Endothelial cell (in vitro differentiated cells): ENCODE measurements at regions not wholly inside any gene's neighbourhood (a gene's known extent, or its start where the extent isn't known, plus 50 kb on each side); places are given as distances from the start of the nearest gene placed in this dataset.
A peak's percentile ranks its signal among the peaks of the same experiment; 100 is the strongest.

ENCODE experiments used
- DNase-seq: peaks from one replicate; pipeline ENCODE4 v3.0.0; 2021; ENCODE audit warnings: low spot score
- H3K27ac Mint-ChIP-seq: one replicate; pipeline ENCODE4 v1.8.0; 2021; ENCODE audit warnings: mixed read lengths, inconsistent platforms; ENCODE audit not compliant: unreplicated experiment
- H3K27me3 Mint-ChIP-seq: one replicate; pipeline ENCODE4 v1.8.0; 2021; ENCODE audit warnings: mild to moderate bottlenecking, moderate library complexity, mixed read lengths, inconsistent platforms; ENCODE audit not compliant: unreplicated experiment
- H3K36me3 Mint-ChIP-seq: one replicate; pipeline ENCODE4 v1.8.0; 2021; ENCODE audit warnings: mild to moderate bottlenecking, low read depth, mixed read lengths, inconsistent platforms; ENCODE audit not compliant: unreplicated experiment
- H3K4me1 Mint-ChIP-seq: one replicate; pipeline ENCODE4 v1.8.0; 2021; ENCODE audit warnings: mild to moderate bottlenecking, mixed read lengths, inconsistent platforms; ENCODE audit not compliant: unreplicated experiment
- H3K4me3 Mint-ChIP-seq: one replicate; pipeline ENCODE4 v1.8.0; 2021; ENCODE audit warnings: mild to moderate bottlenecking, mixed read lengths, inconsistent platforms; ENCODE audit not compliant: unreplicated experiment
- H3K9me3 Mint-ChIP-seq: one replicate; pipeline ENCODE4 v1.8.0; 2021; ENCODE audit warnings: mixed read lengths, inconsistent platforms; ENCODE audit not compliant: unreplicated experiment
- CTCF ChIP-seq: fragments of 200-600 bp; sonication (generic); IDR thresholded peaks from one replicate; pipeline ENCODE4 v1.5.0; 2021; ENCODE audit warnings: antibody characterized with exemption; ENCODE audit not compliant: unreplicated experiment

GRCh38 chr4:152150214-152150613 is 385.7 kb downstream of the FBXW7 start:
- Mint-ChIP-seq H3K27ac (no peak overlapping the region), H3K4me3 (no peak overlapping the region), H3K9me3 (peaks cover 7% of the 10 kb centered on the region), H3K27me3 (no peaks in the 10 kb centered on the region), H3K4me1 (peaks cover 5% of the 10 kb centered on the region), H3K36me3 (peaks cover 8% of the 10 kb centered on the region)
- no peak for TF ChIP-seq CTCF
- no peak for DNase-seq

DNA sequence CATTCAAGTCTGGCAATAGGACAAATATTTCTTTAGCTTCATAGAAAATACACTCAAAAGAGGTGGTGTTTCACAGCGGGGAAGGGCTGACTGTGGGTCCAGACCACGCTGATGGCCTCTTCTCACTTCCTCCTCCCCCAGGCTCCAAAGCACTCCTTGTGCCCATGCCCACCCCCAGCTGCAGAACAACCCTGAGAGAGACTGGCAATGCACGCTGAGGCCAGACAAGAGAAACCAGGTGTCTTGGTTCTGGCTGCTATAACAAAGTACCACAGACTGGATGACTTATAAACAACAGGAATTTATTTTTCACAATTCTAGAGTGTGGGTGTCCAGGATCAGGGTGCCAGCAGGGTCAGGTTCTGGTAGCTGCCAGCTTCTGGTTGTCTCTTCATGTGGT is 386.1 kb downstream of the FBXW7 start:
- Mint-ChIP-seq H3K4me1 (peaks cover 5% of the 10 kb centered on the region), H3K36me3 (peaks cover 8% of the 10 kb centered on the region), H3K4me3 (no peak overlapping the region), H3K27me3 (peaks cover 1% of the 10 kb centered on the region), H3K27ac (no peak overlapping the region), H3K9me3 (peaks cover 10% of the 10 kb centered on the region)
- TF ChIP-seq CTCF: no peak
- no peak for DNase-seq

GRCh38 chr4:152148057-152148456 is 387.2 kb upstream of the GATB start:
- H3K27ac Mint-ChIP-seq: no peak overlapping the region
- H3K9me3 Mint-ChIP-seq: peaks cover 14% of the 10 kb centered on the region
- no peak for TF ChIP-seq CTCF
- DNase-seq: no peak
- H3K4me3 Mint-ChIP-seq: no peak overlapping the region
- peaks cover 8% of the 10 kb centered on the region for H3K36me3 Mint-ChIP-seq
- peaks cover 5% of the 10 kb centered on the region for H3K4me1 Mint-ChIP-seq
- H3K27me3 Mint-ChIP-seq: peaks cover 3% of the 10 kb centered on the region

DNA sequence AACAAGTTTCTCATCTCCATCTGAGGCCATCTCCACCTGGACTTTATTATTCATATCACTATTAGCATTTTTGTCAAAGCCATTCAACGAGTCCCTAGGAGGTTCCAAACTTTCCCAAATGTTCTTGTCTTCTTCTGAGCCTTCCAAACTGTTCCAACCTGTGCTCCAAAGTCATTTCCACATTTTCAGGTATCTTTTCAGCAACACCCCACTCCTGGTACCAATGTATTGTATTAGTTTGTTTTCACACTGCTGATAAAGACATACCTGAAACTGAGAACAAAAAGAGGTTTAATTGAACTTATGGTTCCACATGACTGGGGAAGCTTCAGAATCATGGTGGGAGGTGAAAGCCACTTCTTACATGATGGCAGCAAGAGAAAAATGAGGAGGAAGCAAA is 385.4 kb upstream of the GATB start:
- peak overlapping the region; percentile 10 for H3K4me3 Mint-ChIP-seq

GRCh38 chr4:152143806-152144205 is 383.0 kb upstream of the GATB start:
- Mint-ChIP-seq H3K9me3 (peaks cover 14% of the 10 kb centered on the region), H3K36me3 (peaks cover 12% of the 10 kb centered on the region), H3K4me3 (no peak overlapping the region), H3K27ac (no peak overlapping the region), H3K27me3 (peaks cover 3% of the 10 kb centered on the region), H3K4me1 (no peaks in the 10 kb centered on the region)
- DNase-seq: no peak
- no peak for TF ChIP-seq CTCF

More for the DNA sequence above, 385.4 kb upstream of the GATB start:
- peaks cover 3% of the 10 kb centered on the region for H3K27me3 Mint-ChIP-seq
- no peak for TF ChIP-seq CTCF
- H3K4me1 Mint-ChIP-seq: no peaks in the 10 kb centered on the region
- DNase-seq: no peak
- peaks cover 14% of the 10 kb centered on the region for H3K9me3 Mint-ChIP-seq
- peaks cover 12% of the 10 kb centered on the region for H3K36me3 Mint-ChIP-seq
- peak overlapping the region; percentile 2 for H3K27ac Mint-ChIP-seq
